ENCODE measurements at regions not wholly inside any gene's neighbourhood (a gene's known extent, or its start where the extent isn't known, plus 50 kb on each side); places are given as distances from the start of the nearest gene placed in this dataset.

GRCh38 chr17:34146440-34147043, 108.5 kb upstream of the CCL2 start:
- in situ Hi-C loops (cut with MboI), result loop anchor here (5.0 kb wide), 2 partner anchors 219 to 364 kb away; no protein-coding TSS in a partner anchor
- H3K9me3 ChIP-seq (replicated peaks; ENCODE audit: control insufficient read depth, insufficient read depth, low read length), result no peaks in the 10 kb centered on the region
- H3K27me3 ChIP-seq (replicated peaks in 1 of 2; ENCODE audit: control insufficient read depth in 2 of 2, insufficient read depth in 2 of 2, low read length in 1 of 2), result no peaks in the 10 kb centered on the region
- no peak overlapping the region for H3K4me3 ChIP-seq
- ATAC-seq (peak; percentile 87), DNase-seq (ENCODE audit: low read depth, low spot score) (no peak), FAIRE-seq (peak; percentile 7)
- ChIA-PET POLR2A (no interaction called here), CTCF (interaction anchor here (1.0 to 3.8 kb wide), 11 partner anchors 14 to 371 kb away, joined by 3 to 48 read pairs (median 4); no protein-coding TSS in a partner anchor), SMC1A (ENCODE audit: uncharacterized antibody, unreplicated experiment) (interaction anchor here (0.6 to 2.9 kb wide), 6 partner anchors 182 to 369 kb away, joined by 3 to 13 read pairs (median 3); no protein-coding TSS in a partner anchor), RAD21 (ENCODE audit: unreplicated experiment) (interaction anchor here (0.7 to 2.2 kb wide), 3 partner anchors 219 to 368 kb away, joined by 3 to 7 read pairs (median 4); no protein-coding TSS in a partner anchor)
- no peaks in the 10 kb centered on the region for H4K20me1 ChIP-seq (ENCODE audit: control insufficient read depth, insufficient read depth)
- no TSS peak for BruUV-seq (replicated peaks)
- no peak overlapping the region for H3K4me2 ChIP-seq (ENCODE audit: control insufficient read depth, insufficient read depth)
- no peaks in the 10 kb centered on the region for H3K4me1 ChIP-seq (ENCODE audit: control insufficient read depth, insufficient read depth, low read length)
- WGBS (ENCODE audit: insufficient coverage, insufficient replicate concordance, low lambda C conversion rate, missing lambda C conversion rate), result 0% methylated on average over 5 of the region's 5 CpGs
- no peak overlapping the region for H3K27ac ChIP-seq (ENCODE audit: control insufficient read depth, insufficient read depth)
- H3K36me3 ChIP-seq (ENCODE audit: control insufficient read depth in 2 of 2, insufficient read depth in 2 of 2, low read length in 1 of 2), result no peaks in the 10 kb centered on the region
- no peak overlapping the region for H3K9ac ChIP-seq (ENCODE audit: control insufficient read depth, insufficient read depth, low read length)
- H2AFZ ChIP-seq (ENCODE audit: control insufficient read depth, low read depth, low read length), result no peak overlapping the region
- intact Hi-C loops (cut with micrococcal nuclease; ENCODE audit: unreplicated experiment), result loop anchor here (1.0 to 5.0 kb wide), 4 partner anchors 66 to 367 kb away; no protein-coding TSS in a partner anchor
- no peaks in the 10 kb centered on the region for H3K79me2 ChIP-seq (ENCODE audit: control insufficient read depth, insufficient read depth, low read length)
- no peak for TF ChIP-seq EGR1 (IDR thresholded peaks at IDR 0.05; ENCODE audit: borderline replicate concordance in 1 of 2, low read depth in 2 of 2, low read length in 2 of 2)
- peak; percentile 87 for TF ChIP-seq SMC3 (IDR thresholded peaks at IDR 0.05; ENCODE audit: borderline replicate concordance, low read length)
- no peak for TF ChIP-seq HCFC1 (IDR thresholded peaks at IDR 0.05; ENCODE audit: low read length)
- TF ChIP-seq BACH1 (IDR thresholded peaks at IDR 0.05; ENCODE audit: borderline replicate concordance), result no peak
- no peak for TF ChIP-seq HDAC6 (IDR thresholded peaks at IDR 0.05; ENCODE audit: unreplicated experiment)
- TF ChIP-seq CHD4 (IDR thresholded peaks at IDR 0.05), result no peak
- no peak for TF ChIP-seq WRNIP1 (IDR thresholded peaks at IDR 0.05; ENCODE audit: borderline replicate concordance, low read depth, low read length)
- no peak for TF ChIP-seq ETV6 (conservative IDR thresholded peaks at IDR 0.05 in 1 of 2, IDR thresholded peaks at IDR 0.05 in 1 of 2; ENCODE audit: borderline replicate concordance in 1 of 2, low read depth in 1 of 2)
- TF ChIP-seq ZNF24 (IDR thresholded peaks at IDR 0.05), result no peak
- no peak for TF ChIP-seq MTA2 (IDR thresholded peaks at IDR 0.05; ENCODE audit: low read depth)
- TF ChIP-seq SIX5 (IDR thresholded peaks at IDR 0.05; ENCODE audit: low read depth, low read length, severe bottlenecking), result no peak
- TF ChIP-seq USF1 (IDR thresholded peaks at IDR 0.05; ENCODE audit: borderline replicate concordance, extremely low read length, insufficient read depth, low read depth, low read length), result no peak
- no peak for TF ChIP-seq SP1 (IDR thresholded peaks at IDR 0.05; ENCODE audit: low read depth, low read length)
- no peak for TF ChIP-seq E2F8 (IDR thresholded peaks at IDR 0.05; ENCODE audit: low read depth, partially characterized antibody)
- TF ChIP-seq RAD21 (IDR thresholded peaks at IDR 0.05; ENCODE audit: insufficient read depth, low read depth, low read length), result peak; percentile 88
- TF ChIP-seq YY1 (IDR thresholded peaks at IDR 0.05; ENCODE audit: low read depth, low read length), result peak; percentile 58; the same call in 1 of the 2 replicates
- TF ChIP-seq BMI1 (IDR thresholded peaks at IDR 0.05; ENCODE audit: borderline replicate concordance), result no peak
- TF ChIP-seq EP300 (IDR thresholded peaks at IDR 0.05; ENCODE audit: borderline replicate concordance in 1 of 2, control insufficient read depth in 1 of 2, low read depth in 2 of 2, low read length in 2 of 2), result no peak
- peak; percentile 77 for TF ChIP-seq PKNOX1 (IDR thresholded peaks at IDR 0.05)

Measured in GM12878 (cell line).